Fibroblast of lung (primary cell): ENCODE measurements at regions not wholly inside any gene's neighbourhood (a gene's known extent, or its start where the extent isn't known, plus 50 kb on each side); places are given as distances from the start of the nearest gene placed in this dataset.

Experiments
- DNase-seq, 2 donors: peaks; one replicate each; pipeline versions ENCODE4 v3.0.0 to v3.0.0-alpha.2; 2010; ENCODE audit warnings: low read depth in 2 of 2
- H2AFZ ChIP-seq: 2 replicates; pipeline ENCODE4 v1.5.1; 2012; ENCODE audit warnings: low read length, control low read depth, inconsistent platforms
- H3K27ac ChIP-seq: 2 replicates; pipeline ENCODE4 v1.5.1; 2011; ENCODE audit warnings: low read length, control low read depth; ENCODE audit not compliant: insufficient read depth
- H3K27me3 ChIP-seq: 2 replicates; pipeline ENCODE4 v1.5.1; 2011; ENCODE audit warnings: mild to moderate bottlenecking, low read length; ENCODE audit not compliant: control insufficient read depth, insufficient read depth
- H3K36me3 ChIP-seq: 2 replicates; pipeline ENCODE4 v1.5.1; 2011; ENCODE audit warnings: low read length; ENCODE audit not compliant: control insufficient read depth, insufficient read depth
- H3K4me1 ChIP-seq: 2 replicates; pipeline ENCODE4 v1.5.1; 2011; ENCODE audit warnings: low read length; ENCODE audit not compliant: control insufficient read depth, insufficient read depth; ENCODE audit errors: extremely low read depth
- H3K4me2 ChIP-seq: 2 replicates; pipeline ENCODE4 v1.5.1; 2011; ENCODE audit warnings: low read length, control low read depth; ENCODE audit not compliant: insufficient read depth; ENCODE audit errors: extremely low read depth
- H3K4me3 ChIP-seq, 4 experiments: fragments of 200-600 bp in 1 of 4; sonication (generic) in 1 of 4; replicated peaks in 1 of 4; 2 replicates each; pipeline ENCODE4 v1.5.1; 2011 to 2016; ENCODE audit warnings: low read length in 4 of 4, low read depth in 3 of 4, mild to moderate bottlenecking in 3 of 4, control low read depth in 2 of 4, inconsistent platforms in 1 of 4, mixed read lengths in 1 of 4; ENCODE audit not compliant: insufficient read depth in 1 of 4; ENCODE audit errors: control extremely low read depth in 1 of 4
- H3K79me2 ChIP-seq: 2 replicates; pipeline ENCODE4 v1.5.1; 2012; ENCODE audit warnings: mild to moderate bottlenecking, low read length, inconsistent platforms; ENCODE audit not compliant: control insufficient read depth, insufficient read depth
- H3K9ac ChIP-seq: 2 replicates; pipeline ENCODE4 v1.5.1; 2011; ENCODE audit warnings: mild to moderate bottlenecking, low read length, control low read depth; ENCODE audit not compliant: insufficient read depth
- H3K9me3 ChIP-seq: 2 replicates; pipeline ENCODE4 v1.5.1; 2012; ENCODE audit warnings: low read depth, low read length; ENCODE audit not compliant: control insufficient read depth, insufficient read depth
- H4K20me1 ChIP-seq: 2 replicates; pipeline ENCODE4 v1.5.1; 2011; ENCODE audit warnings: low read length; ENCODE audit not compliant: control insufficient read depth, insufficient read depth; ENCODE audit errors: extremely low read depth
- EZH2 ChIP-seq: IDR thresholded peaks from 2 replicates; pipeline ENCODE4 v1.5.1; 2012; ENCODE audit warnings: low read length, control low read depth, mild to moderate bottlenecking; ENCODE audit errors: missing control alignments
- TF ChIP-seq, protein P1 (sequence below), 2 donors: IDR thresholded peaks in 1 of 2; conservative IDR thresholded peaks in 1 of 2; 1 replicate in 1 of 2; 2 replicates in 1 of 2; pipeline ENCODE4 v1.5.1; 2011 to 2012; ENCODE audit warnings: low read length in 2 of 2, control low read depth in 1 of 2, inconsistent platforms in 1 of 2, low read depth in 1 of 2, mild to moderate bottlenecking in 1 of 2

DNA sequence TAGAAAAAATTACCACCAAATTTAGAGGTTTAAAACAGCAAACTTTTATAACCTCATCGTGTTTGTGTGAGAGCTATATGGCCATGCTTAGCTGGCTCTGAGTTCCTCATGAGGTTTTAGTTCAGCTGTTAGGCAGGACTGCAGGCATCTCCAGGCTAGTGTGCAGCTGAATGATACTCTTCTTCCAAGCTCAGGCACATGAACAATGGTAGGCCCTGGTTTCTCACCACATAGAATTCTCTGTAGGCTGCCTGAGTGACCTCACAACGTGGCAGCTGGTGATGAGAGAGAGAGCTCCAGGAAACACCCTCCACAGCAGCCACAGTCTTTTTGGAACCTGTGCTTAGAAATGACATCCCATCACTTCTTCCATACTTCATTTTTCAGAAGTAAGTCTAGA, 540.6 kb upstream of the MIR17HG start:
- no peak for DNase-seq
- no peak for TF ChIP-seq EZH2
- TF ChIP-seq, protein P1, sequence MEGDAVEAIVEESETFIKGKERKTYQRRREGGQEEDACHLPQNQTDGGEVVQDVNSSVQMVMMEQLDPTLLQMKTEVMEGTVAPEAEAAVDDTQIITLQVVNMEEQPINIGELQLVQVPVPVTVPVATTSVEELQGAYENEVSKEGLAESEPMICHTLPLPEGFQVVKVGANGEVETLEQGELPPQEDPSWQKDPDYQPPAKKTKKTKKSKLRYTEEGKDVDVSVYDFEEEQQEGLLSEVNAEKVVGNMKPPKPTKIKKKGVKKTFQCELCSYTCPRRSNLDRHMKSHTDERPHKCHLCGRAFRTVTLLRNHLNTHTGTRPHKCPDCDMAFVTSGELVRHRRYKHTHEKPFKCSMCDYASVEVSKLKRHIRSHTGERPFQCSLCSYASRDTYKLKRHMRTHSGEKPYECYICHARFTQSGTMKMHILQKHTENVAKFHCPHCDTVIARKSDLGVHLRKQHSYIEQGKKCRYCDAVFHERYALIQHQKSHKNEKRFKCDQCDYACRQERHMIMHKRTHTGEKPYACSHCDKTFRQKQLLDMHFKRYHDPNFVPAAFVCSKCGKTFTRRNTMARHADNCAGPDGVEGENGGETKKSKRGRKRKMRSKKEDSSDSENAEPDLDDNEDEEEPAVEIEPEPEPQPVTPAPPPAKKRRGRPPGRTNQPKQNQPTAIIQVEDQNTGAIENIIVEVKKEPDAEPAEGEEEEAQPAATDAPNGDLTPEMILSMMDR (conservative IDR thresholded peaks at IDR 0.05 in 1 of 2, IDR thresholded peaks at IDR 0.05 in 1 of 2; ENCODE audit: low read depth in 1 of 2, low read length in 2 of 2), result no peak
- H4K20me1 ChIP-seq, result no peaks in the 10 kb centered on the region
- H3K9ac ChIP-seq, result no peak overlapping the region
- H3K4me3 ChIP-seq, result no peak overlapping the region
- no peak overlapping the region for H3K4me2 ChIP-seq
- H3K27ac ChIP-seq, result no peak overlapping the region
- no peaks in the 10 kb centered on the region for H3K9me3 ChIP-seq
- no peak overlapping the region for H2AFZ ChIP-seq
- no peaks in the 10 kb centered on the region for H3K27me3 ChIP-seq
- no peaks in the 10 kb centered on the region for H3K79me2 ChIP-seq
- H3K36me3 ChIP-seq, result no peaks in the 10 kb centered on the region
- H3K4me1 ChIP-seq, result no peaks in the 10 kb centered on the region

DNA sequence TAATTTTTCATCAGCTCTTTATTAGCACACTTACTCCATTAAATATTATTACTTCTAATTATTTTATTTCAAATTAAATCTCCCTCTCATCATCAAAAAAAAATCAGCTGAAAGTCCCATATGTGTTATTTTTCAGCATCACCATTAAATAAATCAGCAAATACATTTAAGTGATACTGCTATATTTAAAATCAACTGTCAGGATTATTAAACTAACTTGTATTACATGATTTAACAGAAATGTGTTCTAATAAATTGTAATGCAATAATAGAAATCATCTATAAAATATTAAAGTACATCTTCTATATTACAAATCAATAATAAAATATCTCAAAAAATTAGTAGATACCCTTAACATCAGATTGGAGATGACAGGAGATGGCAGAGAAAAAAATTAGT, 538.6 kb upstream of the MIR17HG start:
- H2AFZ ChIP-seq, result no peak overlapping the region
- no peaks in the 10 kb centered on the region for H3K79me2 ChIP-seq
- H3K27ac ChIP-seq, result no peak overlapping the region
- H3K4me3 ChIP-seq, result no peak overlapping the region
- no peaks in the 10 kb centered on the region for H4K20me1 ChIP-seq
- no peaks in the 10 kb centered on the region for H3K36me3 ChIP-seq
- no peak overlapping the region for H3K9ac ChIP-seq
- TF ChIP-seq, protein P1 (conservative IDR thresholded peaks at IDR 0.05 in 1 of 2, IDR thresholded peaks at IDR 0.05 in 1 of 2; ENCODE audit: low read depth in 1 of 2, low read length in 2 of 2), result no peak
- no peak for TF ChIP-seq EZH2
- H3K27me3 ChIP-seq, result no peaks in the 10 kb centered on the region
- H3K9me3 ChIP-seq, result no peaks in the 10 kb centered on the region
- no peak overlapping the region for H3K4me2 ChIP-seq
- DNase-seq, result no peak
- no peaks in the 10 kb centered on the region for H3K4me1 ChIP-seq

DNA sequence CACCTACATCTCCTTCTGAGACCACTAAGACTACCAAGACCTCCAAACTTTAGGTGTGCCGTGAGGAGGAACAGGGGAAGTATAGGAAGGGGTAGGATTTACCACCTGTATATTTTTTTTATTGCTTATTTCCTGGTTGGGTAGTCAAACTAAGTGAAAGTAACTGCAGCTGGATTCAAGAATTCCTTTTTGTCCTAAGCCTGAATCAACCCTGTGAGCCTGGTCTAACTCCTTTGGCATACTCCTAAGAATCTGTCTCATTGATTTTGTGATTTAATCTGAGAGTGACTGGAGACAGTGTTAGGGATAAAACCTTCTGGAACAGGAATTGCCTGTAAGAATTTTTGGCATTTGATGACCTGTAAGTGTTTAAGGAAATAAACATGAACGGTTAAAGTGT, 523.5 kb upstream of the MIR17HG start:
- Histone ChIP-seq H3K4me1 (no peaks in the 10 kb centered on the region), H3K4me3 (no peak overlapping the region), H3K79me2 (no peaks in the 10 kb centered on the region), H4K20me1 (no peaks in the 10 kb centered on the region), H3K27me3 (no peaks in the 10 kb centered on the region), H3K27ac (no peak overlapping the region), H3K9me3 (no peaks in the 10 kb centered on the region), H3K36me3 (no peaks in the 10 kb centered on the region), H3K4me2 (no peak overlapping the region), H2AFZ (no peak overlapping the region), H3K9ac (no peak overlapping the region)
- DNase-seq, result no peak
- TF ChIP-seq, protein P1 (conservative IDR thresholded peaks at IDR 0.05 in 1 of 2, IDR thresholded peaks at IDR 0.05 in 1 of 2; ENCODE audit: low read depth in 1 of 2, low read length in 2 of 2), result no peak
- TF ChIP-seq EZH2, result no peak
